ENCODE measurements at regions not wholly inside any gene's neighbourhood (a gene's known extent, or its start where the extent isn't known, plus 50 kb on each side); places are given as distances from the start of the nearest gene placed in this dataset.

GRCh38 chr3:107153981-107154380 lies 223.3 kb upstream of the CCDC54 start:
- TF ChIP-seq CTCF (IDR thresholded peaks at IDR 0.05) = no peak
- no peak for TF ChIP-seq POLR2A (IDR thresholded peaks at IDR 0.05)
